Gastroesophageal sphincter (tissue), 4 donors: ENCODE measurements at regions not wholly inside any gene's neighbourhood (a gene's known extent, or its start where the extent isn't known, plus 50 kb on each side); places are given as distances from the start of the nearest gene placed in this dataset.

ENCODE experiments used
- ATAC-seq: fragments of 150-250 bp; one replicate; pipeline ENCODE4 v1.9.1; 2016; ENCODE audit warnings: mild to moderate bottlenecking, moderate library complexity
- H3K27ac ChIP-seq, 4 donors: fragments of 200-600 bp; sonication (generic) in 3 of 4; 1 replicate in 3 of 4; 2 replicates in 1 of 4; pipeline ENCODE4 v1.5.1; 2016 to 2019
- H3K27me3 ChIP-seq: fragments of 200-600 bp; sonication (generic); one replicate; pipeline ENCODE4 v1.5.1; 2019
- H3K36me3 ChIP-seq, 2 donors: fragments of 200-600 bp; sonication (generic); one replicate each; pipeline ENCODE4 v1.5.1; 2019; ENCODE audit warnings: control low read depth in 1 of 2
- H3K4me1 ChIP-seq, 3 donors: fragments of 200-600 bp; sonication (generic); 1 replicate in 2 of 3; 2 replicates in 1 of 3; pipeline ENCODE4 v1.5.1; 2016 to 2019; ENCODE audit warnings: control low read depth in 2 of 3
- H3K4me3 ChIP-seq, 2 donors: fragments of 200-600 bp; sonication (generic); one replicate each; pipeline ENCODE4 v1.5.1; 2019; ENCODE audit warnings: mild to moderate bottlenecking in 1 of 2, moderate library complexity in 1 of 2
- H3K9me3 ChIP-seq, 3 donors: fragments of 200-600 bp; sonication (generic); one replicate each; pipeline ENCODE4 v1.5.1; 2017 to 2019; ENCODE audit warnings: control low read depth in 2 of 3
- CTCF ChIP-seq, 4 experiments: fragments of 200-600 bp in 2 of 4; fragments of 450-650 bp in 2 of 4; sonication (generic) in 1 of 4; IDR thresholded peaks; one replicate each; pipeline ENCODE4 v1.5.1; 2017 to 2019; ENCODE audit warnings: antibody characterized with exemption in 4 of 4, mild to moderate bottlenecking in 2 of 4, moderate library complexity in 2 of 4
- EP300 ChIP-seq: sonication (generic); formaldehyde crosslinking; IDR thresholded peaks from one replicate; pipeline ENCODE4 v1.6.1; 2017; ENCODE audit warnings: antibody characterized with exemption, mild to moderate bottlenecking
- POLR2A ChIP-seq, 2 donors: fragments of 450-650 bp; IDR thresholded peaks; one replicate each; pipeline ENCODE4 v1.6.1; 2017; ENCODE audit warnings: antibody characterized with exemption in 2 of 2, mild to moderate bottlenecking in 2 of 2, moderate library complexity in 1 of 2
- POLR2AphosphoS5 ChIP-seq: sonication (generic); formaldehyde crosslinking; IDR thresholded peaks from one replicate; pipeline ENCODE4 v1.6.1; 2017; ENCODE audit warnings: antibody characterized with exemption
- WGBS, 2 donors: methylation state at CpG; one replicate each; pipeline ENCODE4 v1.1.5; 2018; ENCODE audit warnings: low coverage in 1 of 2; 5-methylcytosine and 5-hydroxymethylcytosine counted together

- Histone ChIP-seq H3K4me3 (no peak overlapping the region), H3K4me1 (no peaks in the 10 kb centered on the region), H3K27ac (no peak overlapping the region), H3K9me3 (no peaks in the 10 kb centered on the region), H3K36me3 (no peaks in the 10 kb centered on the region), H3K27me3 (no peaks in the 10 kb centered on the region)
- ATAC-seq: no peak
- TF ChIP-seq POLR2AphosphoS5 (no peak), CTCF (IDR thresholded peaks at IDR 0.05) (no peak), EP300 (no peak), POLR2A (IDR thresholded peaks at IDR 0.05) (no peak)
- WGBS, 2 donors: 85 to 86% methylated on average over 2 of the region's 2 CpGs
Measured at GRCh38 chr14:83994020-83994419, 1535.9 kb upstream of the FLRT2 start.

GRCh38 chr14:84001023-84001422, 1528.9 kb upstream of the FLRT2 start:
- H3K36me3 ChIP-seq: no peaks in the 10 kb centered on the region
- no peak for ATAC-seq
- H3K4me1 ChIP-seq: no peaks in the 10 kb centered on the region
- H3K4me3 ChIP-seq: no peak overlapping the region
- H3K27me3 ChIP-seq: no peaks in the 10 kb centered on the region
- no peaks in the 10 kb centered on the region for H3K9me3 ChIP-seq
- whole genome bisulfite sequencing, 2 donors: 92% methylated on average over 3 of the region's 3 CpGs; no CpG with 5 or more reads in 1 of the 2 donors
- H3K27ac ChIP-seq: no peak overlapping the region
- TF ChIP-seq CTCF (IDR thresholded peaks at IDR 0.05) (no peak), EP300 (no peak), POLR2AphosphoS5 (no peak), POLR2A (IDR thresholded peaks at IDR 0.05) (no peak)

- Histone ChIP-seq H3K4me1 (no peaks in the 10 kb centered on the region), H3K36me3 (no peaks in the 10 kb centered on the region), H3K27ac (no peak overlapping the region), H3K27me3 (no peaks in the 10 kb centered on the region), H3K9me3 (no peaks in the 10 kb centered on the region), H3K4me3 (no peak overlapping the region)
- no peak for ATAC-seq
- TF ChIP-seq EP300 (no peak), POLR2A (IDR thresholded peaks at IDR 0.05) (no peak), CTCF (IDR thresholded peaks at IDR 0.05) (no peak), POLR2AphosphoS5 (no peak)
Measured at GRCh38 chr14:84003346-84003745, 1526.6 kb upstream of the FLRT2 start.

- 50 to 100% methylated on average over 1 of the region's 3 CpGs for WGBS, 2 donors
- H3K27me3 ChIP-seq: no peaks in the 10 kb centered on the region
- no peak overlapping the region for H3K4me3 ChIP-seq
- no peaks in the 10 kb centered on the region for H3K36me3 ChIP-seq
- peak; percentile 22 for ATAC-seq
- no peaks in the 10 kb centered on the region for H3K9me3 ChIP-seq
- no peaks in the 10 kb centered on the region for H3K4me1 ChIP-seq
- no peak overlapping the region for H3K27ac ChIP-seq
- TF ChIP-seq POLR2A (IDR thresholded peaks at IDR 0.05) (no peak), CTCF (IDR thresholded peaks at IDR 0.05) (no peak), POLR2AphosphoS5 (no peak), EP300 (no peak)
Measured at GRCh38 chr14:84006643-84007155, 1523.2 kb upstream of the FLRT2 start.

- H3K9me3 ChIP-seq: no peaks in the 10 kb centered on the region
- no peak for ATAC-seq
- WGBS, 2 donors: 71 to 86% methylated on average over 1 of the region's 1 CpG
- H3K4me1 ChIP-seq: peaks cover 0 to 5% (median 0%) of the 10 kb centered on the region in 3 donors
- TF ChIP-seq POLR2AphosphoS5: no peak
- TF ChIP-seq EP300: no peak
- TF ChIP-seq CTCF (IDR thresholded peaks at IDR 0.05): no peak
- TF ChIP-seq POLR2A (IDR thresholded peaks at IDR 0.05): no peak
- H3K27ac ChIP-seq: no peak overlapping the region
- H3K36me3 ChIP-seq: no peaks in the 10 kb centered on the region
- H3K27me3 ChIP-seq: no peaks in the 10 kb centered on the region
- no peak overlapping the region for H3K4me3 ChIP-seq
Measured at GRCh38 chr14:84013424-84013823, 1516.5 kb upstream of the FLRT2 start.
